ENCODE measurements at regions not wholly inside any gene's neighbourhood (a gene's known extent, or its start where the extent isn't known, plus 50 kb on each side); places are given as distances from the start of the nearest gene placed in this dataset.

GRCh38 chr2:215825707-215826106 lies 187.6 kb downstream of the MREG start:
- TF ChIP-seq CTCF (IDR thresholded peaks at IDR 0.05) (no peak), POLR2A (IDR thresholded peaks at IDR 0.05) (no peak)
